Anterior cingulate cortex (tissue), 58 donors: ENCODE measurements at regions not wholly inside any gene's neighbourhood (a gene's known extent, or its start where the extent isn't known, plus 50 kb on each side); places are given as distances from the start of the nearest gene placed in this dataset.
"Not testable (repeated sequence)": the region's sequence is repeated elsewhere in the genome, so short reads cannot be mapped to it uniquely, and the experiment has no call there.

Experiments
- DNase-seq, 58 donors: peaks; one replicate each; lab custom pipeline; 2025; lab: John Stamatoyannopoulos, UW

GRCh38 chr2:67733517-67733916 is 329.3 kb downstream of the C1D start:
- DNase-seq: peak in 10 of 58 donors; percentile 1 to 16 (median 3)

GRCh38 chr2:67752199-67752598 is 310.6 kb downstream of the C1D start:
- DNase-seq: no peak

- DNase-seq: no peak
Observed at GRCh38 chr2:67752969-67753368, 309.8 kb downstream of the C1D start.

GRCh38 chr2:67755156-67755882 is 307.5 kb downstream of the C1D start:
- DNase-seq: no peak

- DNase-seq: no peak
Observed at GRCh38 chr2:67760995-67761394, 301.8 kb downstream of the C1D start.

GRCh38 chr2:67771380-67771779 is 291.4 kb downstream of the C1D start:
- DNase-seq: no peak

GRCh38 chr2:67772216-67773170 is 290.3 kb downstream of the C1D start:
- no peak for DNase-seq

- DNase-seq: no peak
Observed at GRCh38 chr2:67773851-67774250, 289.0 kb downstream of the C1D start.

- no peak for DNase-seq
Observed at GRCh38 chr2:67776276-67776675, 286.5 kb downstream of the C1D start.

GRCh38 chr2:67777010-67777409 is 285.8 kb downstream of the C1D start:
- DNase-seq: no peak

GRCh38 chr2:67777836-67778429 is 284.9 kb downstream of the C1D start:
- no peak for DNase-seq

- not testable (repeated sequence) for DNase-seq
Observed at GRCh38 chr2:67780841-67781240, 282.0 kb downstream of the C1D start.

- peak in 4 of 58 donors; percentile 3 to 10 (median 4) for DNase-seq
Observed at GRCh38 chr2:67782443-67782842, 280.4 kb downstream of the C1D start.

- DNase-seq: no peak
Observed at GRCh38 chr2:67783026-67783425, 279.8 kb downstream of the C1D start.

GRCh38 chr2:67790622-67791021 is 272.2 kb downstream of the C1D start:
- no peak for DNase-seq

GRCh38 chr2:67792191-67792590 is 270.6 kb downstream of the C1D start:
- DNase-seq: no peak

GRCh38 chr2:67792681-67793091 is 270.1 kb downstream of the C1D start:
- DNase-seq: no peak

- DNase-seq: no peak
Observed at GRCh38 chr2:67797801-67798540, 264.8 kb downstream of the C1D start.

GRCh38 chr2:67798541-67799160 is 264.2 kb downstream of the C1D start:
- no peak for DNase-seq

- DNase-seq: no peak
Observed at GRCh38 chr2:67799886-67800285, 262.9 kb downstream of the C1D start.
